Epithelial cell of proximal tubule (primary cell): ENCODE measurements at regions not wholly inside any gene's neighbourhood (a gene's known extent, or its start where the extent isn't known, plus 50 kb on each side); places are given as distances from the start of the nearest gene placed in this dataset.
"Not testable (repeated sequence)": the region's sequence is repeated elsewhere in the genome, so short reads cannot be mapped to it uniquely, and the experiment has no call there.

Experiments
- DNase-seq: peaks from one replicate; pipeline ENCODE4 v3.0.0-alpha.2; 2011; ENCODE audit warnings: low read depth
- H3K4me3 ChIP-seq: 2 replicates; pipeline ENCODE4 v1.5.1; 2011; ENCODE audit warnings: low read depth, mild to moderate bottlenecking, low read length
- TF ChIP-seq, protein P1 (sequence below): conservative IDR thresholded peaks from 2 replicates; pipeline ENCODE4 v1.5.1; 2012; ENCODE audit warnings: low read depth, mild to moderate bottlenecking, low read length

DNA sequence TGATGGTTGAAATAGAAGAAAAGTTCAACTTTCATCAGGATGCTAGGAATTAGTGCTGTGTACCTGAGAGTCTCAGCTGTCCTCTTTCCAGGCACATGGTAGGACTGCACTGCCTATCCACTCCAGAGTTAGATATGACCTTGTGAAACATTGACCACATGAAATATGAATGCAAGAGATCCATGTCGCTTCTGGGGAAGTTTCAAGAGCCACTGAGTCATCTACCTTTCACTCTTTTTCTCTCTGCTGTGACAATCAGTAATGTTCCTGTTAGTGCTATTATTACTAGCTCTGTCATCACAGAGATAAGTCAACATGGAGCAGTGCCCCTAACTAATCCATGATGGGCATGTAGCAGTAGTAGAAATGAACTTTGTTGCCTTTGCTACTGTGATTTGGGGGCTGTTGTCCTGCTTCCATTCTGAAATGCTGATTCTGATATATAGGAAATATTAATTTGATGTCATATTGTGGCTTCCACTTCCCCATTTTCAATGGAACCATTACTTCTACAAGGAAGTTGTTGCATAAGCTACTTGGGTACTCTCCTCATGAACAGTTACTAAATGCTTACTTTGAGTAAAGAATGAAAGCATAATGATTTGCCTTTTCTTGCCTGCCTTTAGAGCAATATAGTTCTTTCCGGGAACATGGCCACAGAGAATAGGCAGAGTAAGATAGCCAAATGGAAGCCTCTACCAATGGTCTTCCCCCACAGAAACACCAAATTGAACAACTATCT, 192.8 kb upstream of the ZNF521 start:
- no peak for DNase-seq
- no peak overlapping the region for H3K4me3 ChIP-seq
- TF ChIP-seq, protein P1, sequence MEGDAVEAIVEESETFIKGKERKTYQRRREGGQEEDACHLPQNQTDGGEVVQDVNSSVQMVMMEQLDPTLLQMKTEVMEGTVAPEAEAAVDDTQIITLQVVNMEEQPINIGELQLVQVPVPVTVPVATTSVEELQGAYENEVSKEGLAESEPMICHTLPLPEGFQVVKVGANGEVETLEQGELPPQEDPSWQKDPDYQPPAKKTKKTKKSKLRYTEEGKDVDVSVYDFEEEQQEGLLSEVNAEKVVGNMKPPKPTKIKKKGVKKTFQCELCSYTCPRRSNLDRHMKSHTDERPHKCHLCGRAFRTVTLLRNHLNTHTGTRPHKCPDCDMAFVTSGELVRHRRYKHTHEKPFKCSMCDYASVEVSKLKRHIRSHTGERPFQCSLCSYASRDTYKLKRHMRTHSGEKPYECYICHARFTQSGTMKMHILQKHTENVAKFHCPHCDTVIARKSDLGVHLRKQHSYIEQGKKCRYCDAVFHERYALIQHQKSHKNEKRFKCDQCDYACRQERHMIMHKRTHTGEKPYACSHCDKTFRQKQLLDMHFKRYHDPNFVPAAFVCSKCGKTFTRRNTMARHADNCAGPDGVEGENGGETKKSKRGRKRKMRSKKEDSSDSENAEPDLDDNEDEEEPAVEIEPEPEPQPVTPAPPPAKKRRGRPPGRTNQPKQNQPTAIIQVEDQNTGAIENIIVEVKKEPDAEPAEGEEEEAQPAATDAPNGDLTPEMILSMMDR = no peak

DNA sequence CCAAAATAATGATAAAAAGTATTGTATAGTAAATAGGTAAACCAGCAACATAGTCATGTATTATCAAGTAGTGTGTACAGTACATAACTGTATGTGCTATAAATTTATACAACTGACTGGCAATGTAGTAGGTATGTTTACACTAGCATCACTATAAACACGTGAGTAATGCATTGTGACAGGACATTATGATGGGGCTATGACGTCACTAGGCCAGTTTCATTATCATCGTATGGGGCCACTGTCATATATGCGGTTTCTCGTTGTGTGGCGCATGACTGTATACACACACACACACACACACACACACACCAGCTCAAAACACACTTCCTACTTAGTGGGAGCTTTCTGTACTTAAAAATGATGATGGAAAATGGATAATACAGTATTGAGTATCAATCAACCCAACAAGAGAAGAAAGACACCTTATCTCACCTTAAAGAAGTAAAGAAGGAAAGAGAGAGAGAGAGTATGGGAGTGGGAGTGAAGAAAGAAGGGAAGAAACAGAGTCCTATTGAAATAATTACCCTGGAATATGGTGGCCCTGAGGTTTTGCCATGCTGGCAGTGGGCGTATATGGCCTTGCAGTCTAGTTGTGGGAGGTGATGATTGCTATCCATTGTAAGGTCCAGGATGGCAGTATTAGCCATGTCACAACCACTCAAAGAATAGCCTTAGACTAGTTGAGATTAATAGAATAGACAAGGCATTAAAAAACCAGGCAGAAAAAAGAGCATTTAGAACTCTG, 186.4 kb upstream of the ZNF521 start:
- H3K4me3 ChIP-seq = no peak overlapping the region
- no peak for DNase-seq
- TF ChIP-seq, protein P1 = no peak

DNA sequence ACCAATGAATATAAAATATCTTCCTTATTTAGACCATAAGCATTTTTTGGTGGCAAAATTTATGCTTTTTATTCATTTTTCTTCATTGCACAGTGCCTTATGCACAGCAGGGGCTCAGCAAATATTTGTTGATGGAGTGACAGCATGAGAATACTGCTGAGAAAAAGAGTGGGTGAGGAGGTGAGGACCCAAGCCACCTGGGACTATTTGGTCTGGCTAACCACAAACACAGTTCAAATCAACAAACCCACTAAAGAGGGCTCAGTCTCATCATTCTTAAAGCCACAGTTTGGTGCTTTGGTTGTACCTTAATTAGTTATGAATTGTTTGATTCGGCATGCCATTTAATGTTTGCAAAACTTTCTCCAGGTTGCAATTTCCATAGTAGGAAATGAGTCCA, 183.5 kb upstream of the ZNF521 start:
- TF ChIP-seq, protein P1 = no peak
- no peak for DNase-seq
- no peak overlapping the region for H3K4me3 ChIP-seq

DNA sequence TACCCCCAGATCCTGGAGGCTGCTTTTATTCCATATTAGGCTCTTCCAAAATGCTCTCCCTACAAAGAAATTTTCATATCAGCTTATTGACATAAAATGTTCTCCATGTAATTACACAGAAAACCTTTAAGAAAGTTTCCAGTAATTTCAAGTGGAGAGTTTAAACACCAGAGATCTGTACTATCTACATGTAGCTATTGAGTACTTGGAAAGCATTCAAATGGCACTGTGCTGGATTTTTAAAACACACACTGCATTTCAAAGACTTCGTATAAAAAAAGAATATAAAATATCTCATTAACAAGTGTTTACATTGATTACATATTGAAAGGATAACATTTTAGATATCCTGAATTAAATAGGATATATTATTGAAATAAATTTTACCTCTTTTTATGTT, 182.4 kb upstream of the ZNF521 start:
- TF ChIP-seq, protein P1 = no peak
- DNase-seq = no peak
- no peak overlapping the region for H3K4me3 ChIP-seq

DNA sequence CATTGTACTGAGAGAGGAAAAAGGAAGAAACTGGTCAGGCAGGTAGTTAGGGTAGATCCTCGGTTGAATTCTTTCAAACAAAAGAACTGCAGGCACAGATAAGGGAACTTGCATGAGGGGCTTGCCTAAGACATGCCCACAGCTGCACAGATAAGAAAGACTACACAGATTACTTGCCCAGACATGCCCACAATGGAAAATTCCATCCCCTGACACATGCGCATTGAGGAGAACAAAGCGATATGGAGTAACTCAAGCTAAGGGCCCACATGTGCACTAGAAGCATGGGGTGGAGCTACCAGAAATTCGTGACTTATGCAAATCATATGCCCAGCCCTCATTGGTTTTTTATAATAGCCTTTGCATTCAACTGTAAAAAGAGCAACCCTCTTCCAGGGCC, 181.3 kb upstream of the ZNF521 start:
- no peak overlapping the region for H3K4me3 ChIP-seq
- TF ChIP-seq, protein P1 = no peak
- DNase-seq = no peak

DNA sequence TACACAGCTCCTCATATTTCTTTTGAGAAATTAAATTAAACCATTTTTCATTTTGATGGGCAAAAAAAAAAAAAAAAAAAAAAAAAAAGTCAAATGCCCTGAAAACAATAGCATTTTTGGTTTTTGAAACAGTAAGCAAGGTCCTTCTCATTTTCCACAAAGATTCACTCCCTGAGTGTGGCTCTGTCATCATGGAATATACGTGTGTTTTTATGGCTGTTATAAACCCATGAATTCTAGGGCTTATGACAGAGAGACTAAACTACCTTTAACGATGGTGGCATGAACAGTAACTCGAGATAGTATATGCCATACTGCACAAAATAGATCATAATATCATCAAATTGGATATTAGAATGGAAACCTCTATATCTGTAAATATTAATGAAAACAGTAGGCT, 179.2 kb upstream of the ZNF521 start:
- no peak overlapping the region for H3K4me3 ChIP-seq
- DNase-seq = no peak
- TF ChIP-seq, protein P1 = no peak

DNA sequence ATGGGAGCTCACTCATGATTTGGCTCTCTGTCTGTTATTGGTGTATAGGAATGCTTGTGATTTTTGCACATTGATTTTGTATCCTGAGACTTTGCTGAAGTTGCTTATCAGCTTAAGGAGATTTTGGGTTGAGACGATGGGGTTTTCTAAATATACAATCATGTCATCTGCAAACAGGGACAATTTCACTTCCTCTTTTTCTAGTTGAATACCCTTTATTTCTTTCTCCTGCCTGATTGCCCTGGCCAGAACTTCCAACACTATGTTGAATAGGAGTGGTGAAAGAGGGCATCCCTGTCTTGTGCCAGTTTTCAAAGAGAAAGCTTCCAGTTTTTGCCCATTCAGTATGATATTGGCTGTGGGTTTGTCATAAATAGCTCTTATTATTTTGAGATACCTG, 173.8 kb upstream of the ZNF521 start:
- DNase-seq, H3K4me3 ChIP-seq: not testable (repeated sequence)
